ENCODE measurements at regions not wholly inside any gene's neighbourhood (a gene's known extent, or its start where the extent isn't known, plus 50 kb on each side); places are given as distances from the start of the nearest gene placed in this dataset.
A peak's percentile ranks its signal among the peaks of the same experiment; 100 is the strongest.

GRCh38 chr2:217459680-217460405 lies 543.0 kb downstream of the TNS1 start:
- no peak for DNase-seq (ENCODE audit: low read depth)
- TF ChIP-seq CTCF (conservative IDR thresholded peaks at IDR 0.05; ENCODE audit: control insufficient read depth, insufficient read depth, low read depth, low read length), result no peak
- no peak overlapping the region for H3K4me3 ChIP-seq (ENCODE audit: control insufficient read depth, low read depth, low read length)

GRCh38 chr2:217459016-217459415 lies 543.8 kb downstream of the TNS1 start:
- DNase-seq (ENCODE audit: low read depth), result no peak
- TF ChIP-seq CTCF (conservative IDR thresholded peaks at IDR 0.05; ENCODE audit: control insufficient read depth, insufficient read depth, low read depth, low read length), result no peak
- no peak overlapping the region for H3K4me3 ChIP-seq (ENCODE audit: control insufficient read depth, low read depth, low read length)

- TF ChIP-seq CTCF (conservative IDR thresholded peaks at IDR 0.05; ENCODE audit: control insufficient read depth, insufficient read depth, low read depth, low read length), result no peak
- H3K4me3 ChIP-seq (ENCODE audit: control insufficient read depth, low read depth, low read length), result no peak overlapping the region
These were observed 546.8 kb downstream of the TNS1 start for GRCh38 chr2:217456016-217456415.

GRCh38 chr2:217452928-217453327 lies 549.9 kb downstream of the TNS1 start:
- no peak for DNase-seq (ENCODE audit: low read depth)
- H3K4me3 ChIP-seq (ENCODE audit: control insufficient read depth, low read depth, low read length), result no peak overlapping the region
- no peak for TF ChIP-seq CTCF (conservative IDR thresholded peaks at IDR 0.05; ENCODE audit: control insufficient read depth, insufficient read depth, low read depth, low read length)

More at GRCh38 chr2:217456016-217456415, 546.8 kb downstream of the TNS1 start:
- DNase-seq (ENCODE audit: low read depth), result no peak

GRCh38 chr2:217451666-217452065 lies 551.1 kb downstream of the TNS1 start:
- TF ChIP-seq CTCF (conservative IDR thresholded peaks at IDR 0.05; ENCODE audit: control insufficient read depth, insufficient read depth, low read depth, low read length), result no peak
- peak; percentile 57 for DNase-seq (ENCODE audit: low read depth)
- no peak overlapping the region for H3K4me3 ChIP-seq (ENCODE audit: control insufficient read depth, low read depth, low read length)

GRCh38 chr2:217449444-217449843 lies 553.4 kb downstream of the TNS1 start:
- no peak overlapping the region for H3K4me3 ChIP-seq (ENCODE audit: control insufficient read depth, low read depth, low read length)
- no peak for TF ChIP-seq CTCF (conservative IDR thresholded peaks at IDR 0.05; ENCODE audit: control insufficient read depth, insufficient read depth, low read depth, low read length)
- DNase-seq (ENCODE audit: low read depth), result no peak
